ENCODE measurements at regions not wholly inside any gene's neighbourhood (a gene's known extent, or its start where the extent isn't known, plus 50 kb on each side); places are given as distances from the start of the nearest gene placed in this dataset.

GRCh38 chr20:52500157-52500556 is 308.6 kb upstream of the ZFP64 start:
- no peaks in the 10 kb centered on the region for H3K36me3 ChIP-seq (ENCODE audit: control insufficient read depth in 2 of 4, insufficient read depth in 4 of 4, low read length in 3 of 4)
- H3K23ac ChIP-seq (ENCODE audit: insufficient read length): no peak overlapping the region
- no peak for FAIRE-seq
- no peak overlapping the region for H2AFZ ChIP-seq (ENCODE audit: low read length)
- no peaks in the 10 kb centered on the region for H3K27me3 ChIP-seq (replicated peaks in 1 of 4; ENCODE audit: control insufficient read depth in 3 of 4, extremely low read depth in 1 of 4, insufficient read depth in 3 of 4, low read length in 3 of 4)
- no peaks in the 10 kb centered on the region for H3K79me1 ChIP-seq (ENCODE audit: low read depth, low read length)
- H3K4ac ChIP-seq (replicated peaks; ENCODE audit: insufficient read length, low read depth, low read length): no peak overlapping the region
- ChIA-PET POLR2A (ENCODE audit: partially characterized antibody) (no interaction called here), CTCF (ENCODE audit: partially characterized antibody) (interaction anchor here (0.7 kb wide), 1 partner anchor 246 kb away, joined by 3 read pairs; no protein-coding TSS in a partner anchor)
- H3K9ac ChIP-seq (replicated peaks in 1 of 4; ENCODE audit: extremely low read depth in 1 of 4, low read depth in 3 of 4, low read length in 3 of 4): no peak overlapping the region
- H3K4me3 ChIP-seq (ENCODE audit: extremely low read depth in 1 of 4, insufficient read depth in 2 of 4, low read depth in 3 of 4, low read length in 4 of 4): no peak overlapping the region
- no peak overlapping the region for H4K5ac ChIP-seq (ENCODE audit: insufficient read length, low read depth, low read length)
- H4K91ac ChIP-seq (replicated peaks; ENCODE audit: insufficient read length, low read length): no peak overlapping the region
- no peaks in the 10 kb centered on the region for H4K20me1 ChIP-seq (replicated peaks in 1 of 2; ENCODE audit: control insufficient read depth in 1 of 2, insufficient read depth in 2 of 2, low read length in 2 of 2)
- peaks cover 0 to 13% (median 8%) of the 10 kb centered on the region in 4 experiments; a peak in 4 of 7 replicates for H3K4me1 ChIP-seq (replicated peaks in 1 of 4; ENCODE audit: control insufficient read depth in 3 of 4, insufficient read depth in 4 of 4, low read length in 3 of 4)
- H3K27ac ChIP-seq (ENCODE audit: low read depth, low read length): no peak overlapping the region
- H3K56ac ChIP-seq (replicated peaks; ENCODE audit: insufficient read length, low read depth, low read length): no peak overlapping the region
- H3K4me2 ChIP-seq (ENCODE audit: insufficient read depth in 1 of 2, low read depth in 2 of 2, low read length in 2 of 2): no peak overlapping the region
- WGBS, 2 experiments (ENCODE audit: extremely low coverage in 1 of 2, insufficient coverage in 1 of 2, insufficient read length in 1 of 2, insufficient replicate concordance in 2 of 2, low coverage in 1 of 2, low lambda C conversion rate in 2 of 2, missing lambda C conversion rate in 1 of 2): 74% methylated on average over 4 of the region's 4 CpGs; no CpG with 5 or more reads in 1 of the 2 experiments
- no peak overlapping the region for H2AK5ac ChIP-seq (ENCODE audit: low read depth, low read length)
- H2BK120ac ChIP-seq (replicated peaks; ENCODE audit: low read depth, low read length): no peak overlapping the region
- no peak overlapping the region for H4K8ac ChIP-seq (ENCODE audit: extremely low read depth, insufficient read depth, low read length)
- no peak overlapping the region for H2BK20ac ChIP-seq (ENCODE audit: low read length)
- H2BK15ac ChIP-seq (ENCODE audit: low read length): no peak overlapping the region
- no peaks in the 10 kb centered on the region for H3K23me2 ChIP-seq (ENCODE audit: low read depth, low read length)
- H3K79me2 ChIP-seq (ENCODE audit: control insufficient read depth in 1 of 2, insufficient read depth in 2 of 2, low read length in 2 of 2): no peaks in the 10 kb centered on the region
- H3K14ac ChIP-seq (ENCODE audit: insufficient read length): no peak overlapping the region
- no peak overlapping the region for H2BK12ac ChIP-seq (ENCODE audit: low read depth, low read length)
- no peak overlapping the region for H2BK5ac ChIP-seq (ENCODE audit: low read depth, low read length)
- H3K9me3 ChIP-seq (ENCODE audit: insufficient read depth in 2 of 2, low read depth in 1 of 2, low read length in 1 of 2): no peaks in the 10 kb centered on the region
- no peak for DNase-seq (ENCODE audit: low read depth in 1 of 2, low spot score in 2 of 2)
- H3K18ac ChIP-seq (ENCODE audit: extremely low read depth, low read length): no peak overlapping the region
- TF ChIP-seq ATF3 (IDR thresholded peaks at IDR 0.05; ENCODE audit: insufficient read depth, low read depth, low read length) (no peak), SIRT6 (IDR thresholded peaks at IDR 0.05; ENCODE audit: low read length) (no peak), KDM5A (IDR thresholded peaks at IDR 0.05; ENCODE audit: low read length) (no peak), CHD1 (IDR thresholded peaks at IDR 0.05; ENCODE audit: low read depth, low read length) (no peak), EP300 (IDR thresholded peaks at IDR 0.05; ENCODE audit: borderline replicate concordance in 1 of 2, low read depth in 2 of 2, low read length in 2 of 2) (no peak)

All from H1 (cell line).